IMR-90 (cell line): ENCODE measurements at regions not wholly inside any gene's neighbourhood (a gene's known extent, or its start where the extent isn't known, plus 50 kb on each side); places are given as distances from the start of the nearest gene placed in this dataset.

Experiments
- ATAC-seq: fragments of 200-7000 bp; cut with Tn5 transposase; 2 replicates; pipeline ENCODE4 v1.9.1; 2020; ENCODE audit warnings: low read depth, mild to moderate bottlenecking, moderate library complexity
- BruUV-seq: library from RNA; stranded (reverse); fragments of 400-500 nt; replicated peaks from 2 replicates; lab custom pipeline; 2021; lab: Mats Ljungman, UMichigan
- CTCF ChIA-PET: fragments of 300-600 bp; formaldehyde crosslinking; extraction: SDS; loops from one replicate; lab custom pipeline; 2021; ENCODE audit warnings: antibody characterized with exemption; lab: Yijun Ruan, JAX
- POLR2A ChIA-PET: fragments of 300-600 bp; sonication (Branson Sonifier 250); formaldehyde crosslinking; loops from one replicate; lab custom pipeline; 2022; ENCODE audit warnings: antibody characterized with exemption; ENCODE audit not compliant: unreplicated experiment; lab: Charles Lee
- DNase-seq: peaks from one replicate; pipeline ENCODE4 v3.0.0; 2013
- H2AFZ ChIP-seq: replicated peaks from 2 replicates; pipeline ENCODE3; 2013; ENCODE audit warnings: low read length, mild to moderate bottlenecking; ENCODE audit not compliant: poor library complexity
- H2AK5ac ChIP-seq: 2 replicates; pipeline ENCODE4 v1.6.1; 2013; ENCODE audit warnings: low read depth, low read length, inconsistent platforms
- H2AK9ac ChIP-seq: replicated peaks from 2 replicates; pipeline ENCODE3; 2013; ENCODE audit warnings: mild to moderate bottlenecking, low read depth, low read length, moderate library complexity; ENCODE audit not compliant: poor library complexity
- H2BK120ac ChIP-seq: 2 replicates; pipeline ENCODE4 v1.6.1; 2013; ENCODE audit warnings: low read depth, low read length, inconsistent platforms
- H2BK15ac ChIP-seq: 3 replicates; pipeline ENCODE4 v1.6.1; 2013; ENCODE audit warnings: low read depth, low read length, inconsistent platforms
- H2BK20ac ChIP-seq: 2 replicates; pipeline ENCODE4 v1.6.1; 2013; ENCODE audit warnings: low read depth, mild to moderate bottlenecking, inconsistent platforms, low read length, moderate library complexity
- H2BK5ac ChIP-seq: 2 replicates; pipeline ENCODE4 v1.6.1; 2013; ENCODE audit warnings: mild to moderate bottlenecking, low read depth, low read length, inconsistent platforms; ENCODE audit not compliant: poor library complexity, severe bottlenecking
- H3K14ac ChIP-seq: replicated peaks from 2 replicates; pipeline ENCODE4 v1.6.1; 2013; ENCODE audit warnings: low read depth, low read length, inconsistent platforms
- H3K18ac ChIP-seq: 2 replicates; pipeline ENCODE4 v1.6.1; 2013; ENCODE audit warnings: low read depth, low read length, control low read depth
- H3K23ac ChIP-seq: 2 replicates; pipeline ENCODE4 v1.6.1; 2013; ENCODE audit warnings: low read depth, low read length, inconsistent platforms
- H3K27ac ChIP-seq: 2 replicates; pipeline ENCODE4 v1.5.1; 2013; ENCODE audit warnings: mild to moderate bottlenecking, control low read depth, low read length; ENCODE audit not compliant: insufficient read depth
- H3K27me3 ChIP-seq: 2 replicates; pipeline ENCODE4 v1.6.1; 2013; ENCODE audit warnings: low read length; ENCODE audit not compliant: control insufficient read depth, insufficient read depth
- H3K36me3 ChIP-seq: 2 replicates; pipeline ENCODE4 v1.6.1; 2013; ENCODE audit warnings: low read length, mixed read lengths; ENCODE audit not compliant: control insufficient read depth, insufficient read depth
- H3K4ac ChIP-seq: 2 replicates; pipeline ENCODE4 v1.6.1; 2013; ENCODE audit warnings: low read depth, low read length, inconsistent platforms
- H3K4me1 ChIP-seq: 2 replicates; pipeline ENCODE4 v1.6.1; 2013; ENCODE audit warnings: low read length, mixed read lengths; ENCODE audit not compliant: control insufficient read depth, insufficient read depth
- H3K4me2 ChIP-seq: 2 replicates; pipeline ENCODE4 v1.6.1; 2013; ENCODE audit warnings: low read depth, mild to moderate bottlenecking, control low read depth, low read length, moderate library complexity
- H3K4me3 ChIP-seq: 2 replicates; pipeline ENCODE4 v1.5.1; 2013; ENCODE audit warnings: low read depth, mild to moderate bottlenecking, control low read depth, low read length, moderate library complexity; ENCODE audit not compliant: insufficient read depth
- H3K56ac ChIP-seq: 2 replicates; pipeline ENCODE4 v1.6.1; 2013; ENCODE audit warnings: low read length, inconsistent platforms; ENCODE audit not compliant: insufficient read depth; ENCODE audit errors: extremely low read depth
- H3K79me1 ChIP-seq, 2 experiments: 2 replicates each; pipeline ENCODE4 v1.6.1; 2013; ENCODE audit warnings: low read length in 2 of 2, inconsistent platforms in 1 of 2, low read depth in 1 of 2
- H3K9ac ChIP-seq: 2 replicates; pipeline ENCODE4 v1.6.1; 2013; ENCODE audit warnings: low read depth, low read length, control low read depth
- H3K9me1 ChIP-seq: 2 replicates; pipeline ENCODE4 v1.6.1; 2013; ENCODE audit warnings: low read length, inconsistent platforms; ENCODE audit not compliant: insufficient read depth
- H3K9me3 ChIP-seq: 2 replicates; pipeline ENCODE4 v1.6.1; 2013; ENCODE audit warnings: low read length; ENCODE audit not compliant: control insufficient read depth, insufficient read depth
- H4K20me1 ChIP-seq: 2 replicates; pipeline ENCODE4 v1.6.1; 2013; ENCODE audit warnings: low read length, inconsistent platforms; ENCODE audit not compliant: insufficient read depth
- H4K5ac ChIP-seq: 2 replicates; pipeline ENCODE4 v1.6.1; 2013; ENCODE audit warnings: mild to moderate bottlenecking, low read depth, low read length, control low read depth
- H4K8ac ChIP-seq, 2 experiments: 2 replicates each; pipeline ENCODE4 v1.6.1; 2013; ENCODE audit warnings: low read depth in 2 of 2, low read length in 2 of 2, control low read depth in 1 of 2, inconsistent platforms in 1 of 2
- H4K91ac ChIP-seq: 2 replicates; pipeline ENCODE4 v1.6.1; 2013; ENCODE audit warnings: low read depth, low read length, inconsistent platforms; ENCODE audit not compliant: insufficient read depth
- BHLHE40 ChIP-seq: fragments of 150-350 bp; IDR thresholded peaks from 2 replicates; pipeline ENCODE4 v1.6.1; 2016; ENCODE audit warnings: mild to moderate bottlenecking, low read depth, low read length
- CEBPB ChIP-seq: IDR thresholded peaks from 2 replicates; pipeline ENCODE4 v1.6.1; 2012; ENCODE audit warnings: low read depth, low read length, improper control_type of control experiment
- CHD1 ChIP-seq: IDR thresholded peaks from 2 replicates; pipeline ENCODE4 v1.6.1; 2012; ENCODE audit warnings: low read depth, low read length, improper control_type of control experiment
- MAZ ChIP-seq: IDR thresholded peaks from 2 replicates; pipeline ENCODE4 v1.6.1; 2012; ENCODE audit warnings: low read depth, mild to moderate bottlenecking, low read length, improper control_type of control experiment, moderate library complexity, borderline replicate concordance
- MXI1 ChIP-seq: IDR thresholded peaks from 2 replicates; pipeline ENCODE4 v1.6.1; 2012; ENCODE audit warnings: low read depth, mild to moderate bottlenecking, low read length, moderate library complexity, borderline replicate concordance
- NFE2L2 ChIP-seq: fragments of 150-350 bp; IDR thresholded peaks from 2 replicates; pipeline ENCODE4 v1.6.1; 2016; ENCODE audit warnings: low read depth, mild to moderate bottlenecking, low read length
- RAD21 ChIP-seq: IDR thresholded peaks from 2 replicates; pipeline ENCODE4 v1.6.1; 2012; ENCODE audit warnings: low read length, improper control_type of control experiment
- RCOR1 ChIP-seq: IDR thresholded peaks from 2 replicates; pipeline ENCODE4 v1.6.1; 2012; ENCODE audit warnings: mild to moderate bottlenecking, low read length, improper control_type of control experiment; ENCODE audit not compliant: insufficient replicate concordance
- RFX5 ChIP-seq: IDR thresholded peaks from 2 replicates; pipeline ENCODE4 v1.8.0; 2012; ENCODE audit warnings: low read depth, mild to moderate bottlenecking, low read length, moderate library complexity
- WGBS, 2 experiments: methylation state at CpG; one replicate each; pipeline versions ENCODE4 v1.1.5 to v1.1.7; 2013; ENCODE audit warnings: missing lambda C conversion rate in 2 of 2; ENCODE audit not compliant: insufficient read length in 1 of 2; ENCODE audit errors: extremely low coverage in 2 of 2; 5-methylcytosine and 5-hydroxymethylcytosine counted together
- dilution Hi-C: fragments of 300-500 bp; cut with HindIII; formaldehyde crosslinking; loops from one replicate; pipeline ENCODE4 v1.14.3; 2018; ENCODE audit warnings: low sequenced_read_pairs; ENCODE audit not compliant: unreplicated experiment
- in situ Hi-C: fragments of 300-500 bp; cut with MboI; formaldehyde crosslinking; loops from 3 replicates; pipeline ENCODE4 v1.14.3; 2019; ENCODE audit warnings: low sequenced_read_pairs, inconsistent platforms, mixed read lengths
- intact Hi-C: fragments of 100-400 bp; cut with micrococcal nuclease; formaldehyde crosslinking; loops from 2 replicates; pipeline ENCODE4 v1.10.0; 2022
- TF ChIP-seq, protein P1 (sequence below): fragments of 150-350 bp; IDR thresholded peaks from 2 replicates; pipeline ENCODE4 v1.6.1; 2017; ENCODE audit warnings: mild to moderate bottlenecking, antibody characterized with exemption, low read length, low read depth

DNA sequence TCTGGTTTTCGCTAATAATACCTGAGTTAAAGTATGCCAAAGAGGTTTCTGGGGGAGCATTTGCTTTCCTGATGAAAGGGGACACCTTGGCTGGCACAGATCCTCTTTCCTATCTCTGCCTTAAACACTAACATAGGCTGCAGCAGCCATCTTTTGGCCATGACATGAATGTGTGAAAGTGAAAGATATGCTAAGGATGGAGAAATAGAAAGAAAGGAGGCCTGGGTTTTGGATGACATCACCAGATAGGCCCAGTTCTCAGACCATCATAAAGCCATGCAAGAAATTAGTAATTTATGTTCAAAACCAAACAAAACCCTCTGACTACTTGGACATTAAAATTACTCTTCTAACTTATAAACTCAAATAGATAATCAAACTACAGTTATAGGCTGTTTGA lies 279.7 kb downstream of the COG6 start:
- CTCF ChIA-PET, result no interaction called here

More for the DNA sequence above, 279.7 kb downstream of the COG6 start:
- POLR2A ChIA-PET, result no interaction called here
- no peaks in the 10 kb centered on the region for H3K79me1 ChIP-seq
- no peak overlapping the region for H2BK120ac ChIP-seq
- H2AK5ac ChIP-seq, result no peak overlapping the region
- no peak overlapping the region for H3K18ac ChIP-seq
- no peak overlapping the region for H4K8ac ChIP-seq
- H3K9ac ChIP-seq, result no peak overlapping the region
- in situ Hi-C loops (no loop called here), dilution Hi-C loops (no loop called here), intact Hi-C loops (no loop called here)
- no peak overlapping the region for H2BK5ac ChIP-seq
- TF ChIP-seq RAD21 (no peak), CEBPB (no peak), BHLHE40 (no peak), NFE2L2 (no peak), RCOR1 (no peak), MXI1 (no peak), MAZ (no peak), CHD1 (no peak), RFX5 (no peak)
- TF ChIP-seq, protein P1, sequence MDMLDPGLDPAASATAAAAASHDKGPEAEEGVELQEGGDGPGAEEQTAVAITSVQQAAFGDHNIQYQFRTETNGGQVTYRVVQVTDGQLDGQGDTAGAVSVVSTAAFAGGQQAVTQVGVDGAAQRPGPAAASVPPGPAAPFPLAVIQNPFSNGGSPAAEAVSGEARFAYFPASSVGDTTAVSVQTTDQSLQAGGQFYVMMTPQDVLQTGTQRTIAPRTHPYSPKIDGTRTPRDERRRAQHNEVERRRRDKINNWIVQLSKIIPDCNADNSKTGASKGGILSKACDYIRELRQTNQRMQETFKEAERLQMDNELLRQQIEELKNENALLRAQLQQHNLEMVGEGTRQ, result no peak
- H3K27ac ChIP-seq, result no peak overlapping the region
- WGBS, 2 experiments, result no CpG with 5 or more reads among the region's 1 CpG
- DNase-seq (no peak), ATAC-seq (no peak)
- no peak overlapping the region for H4K91ac ChIP-seq
- no peaks in the 10 kb centered on the region for H3K4me1 ChIP-seq
- no peaks in the 10 kb centered on the region for H4K20me1 ChIP-seq
- no peaks in the 10 kb centered on the region for H3K9me1 ChIP-seq
- H3K4me2 ChIP-seq, result no peak overlapping the region
- H3K9me3 ChIP-seq, result no peaks in the 10 kb centered on the region
- no peaks in the 10 kb centered on the region for H3K27me3 ChIP-seq
- no peak overlapping the region for H3K14ac ChIP-seq
- H3K56ac ChIP-seq, result no peak overlapping the region
- no peak overlapping the region for H2AFZ ChIP-seq
- no peak overlapping the region for H2BK20ac ChIP-seq
- no peak overlapping the region for H2AK9ac ChIP-seq
- H3K4ac ChIP-seq, result no peak overlapping the region
- H3K4me3 ChIP-seq, result no peak overlapping the region
- H3K36me3 ChIP-seq, result no peaks in the 10 kb centered on the region
- no peak overlapping the region for H3K23ac ChIP-seq
- no peak overlapping the region for H4K5ac ChIP-seq
- BruUV-seq, result no TSS peak
- H2BK15ac ChIP-seq, result no peak overlapping the region
